ENCODE measurements at regions not wholly inside any gene's neighbourhood (a gene's known extent, or its start where the extent isn't known, plus 50 kb on each side); places are given as distances from the start of the nearest gene placed in this dataset.

GRCh38 chr13:39941236-39941635 is 285.8 kb downstream of the COG6 start:
- TF ChIP-seq, protein P1, sequence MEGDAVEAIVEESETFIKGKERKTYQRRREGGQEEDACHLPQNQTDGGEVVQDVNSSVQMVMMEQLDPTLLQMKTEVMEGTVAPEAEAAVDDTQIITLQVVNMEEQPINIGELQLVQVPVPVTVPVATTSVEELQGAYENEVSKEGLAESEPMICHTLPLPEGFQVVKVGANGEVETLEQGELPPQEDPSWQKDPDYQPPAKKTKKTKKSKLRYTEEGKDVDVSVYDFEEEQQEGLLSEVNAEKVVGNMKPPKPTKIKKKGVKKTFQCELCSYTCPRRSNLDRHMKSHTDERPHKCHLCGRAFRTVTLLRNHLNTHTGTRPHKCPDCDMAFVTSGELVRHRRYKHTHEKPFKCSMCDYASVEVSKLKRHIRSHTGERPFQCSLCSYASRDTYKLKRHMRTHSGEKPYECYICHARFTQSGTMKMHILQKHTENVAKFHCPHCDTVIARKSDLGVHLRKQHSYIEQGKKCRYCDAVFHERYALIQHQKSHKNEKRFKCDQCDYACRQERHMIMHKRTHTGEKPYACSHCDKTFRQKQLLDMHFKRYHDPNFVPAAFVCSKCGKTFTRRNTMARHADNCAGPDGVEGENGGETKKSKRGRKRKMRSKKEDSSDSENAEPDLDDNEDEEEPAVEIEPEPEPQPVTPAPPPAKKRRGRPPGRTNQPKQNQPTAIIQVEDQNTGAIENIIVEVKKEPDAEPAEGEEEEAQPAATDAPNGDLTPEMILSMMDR (IDR thresholded peaks at IDR 0.05; ENCODE audit: poor library complexity), result no peak
- no peak for TF ChIP-seq EZH2phosphoT487 (IDR thresholded peaks at IDR 0.05; ENCODE audit: low read depth, severe bottlenecking, unreplicated experiment)
